IPS DF 19.7 (cell line): ENCODE measurements at regions not wholly inside any gene's neighbourhood (a gene's known extent, or its start where the extent isn't known, plus 50 kb on each side); places are given as distances from the start of the nearest gene placed in this dataset.

Experiments used
- DNase-seq: peaks from one replicate; pipeline ENCODE4 v3.0.0-alpha.2; 2013; ENCODE audit warnings: low read depth, low spot score

DNA sequence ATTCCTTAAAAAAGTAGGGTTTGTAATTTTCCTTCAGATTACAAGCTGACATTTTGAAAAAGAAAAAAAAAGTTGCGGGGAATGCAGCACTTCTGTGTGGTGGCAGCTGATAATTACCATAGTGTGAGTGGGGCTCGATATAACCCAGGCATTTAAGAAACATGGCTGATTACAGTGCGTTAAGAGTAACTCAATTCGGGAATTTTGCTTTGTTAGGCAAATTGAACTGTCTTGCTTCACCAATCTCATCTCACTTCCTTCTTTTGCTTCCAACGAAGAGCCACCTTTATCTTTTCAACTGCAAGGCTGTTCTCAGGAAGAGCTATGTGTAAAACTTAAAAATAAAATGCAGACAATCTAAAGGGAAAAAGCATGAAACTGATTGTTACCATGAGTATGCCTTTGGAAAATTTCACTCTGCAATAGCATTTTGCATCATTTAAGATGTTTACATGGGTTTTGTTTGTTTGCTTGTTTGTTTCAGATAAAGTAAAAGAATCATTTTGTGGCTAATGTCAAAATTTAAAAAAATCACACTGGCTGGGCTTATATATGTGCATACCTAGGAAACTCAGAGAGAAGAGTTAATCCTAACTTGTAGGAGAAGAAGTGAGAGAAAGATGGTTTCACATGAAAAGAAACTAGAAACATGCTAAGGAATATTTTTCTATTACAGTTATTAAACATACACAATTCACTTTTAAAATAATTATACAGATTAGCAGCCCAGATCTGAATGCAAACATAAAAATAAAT, 295.9 kb upstream of the ATP2B1 start:
- peak; percentile 20 for DNase-seq

GRCh38 chr12:90003688-90004087, 295.1 kb upstream of the ATP2B1 start:
- DNase-seq: no peak

GRCh38 chr12:90000721-90001120, 292.1 kb upstream of the ATP2B1 start:
- no peak for DNase-seq

GRCh38 chr12:89999699-90000505, 291.3 kb upstream of the ATP2B1 start:
- no peak for DNase-seq

GRCh38 chr12:89995870-89996269, 287.2 kb upstream of the ATP2B1 start:
- no peak for DNase-seq

GRCh38 chr12:89994911-89995310, 286.3 kb upstream of the ATP2B1 start:
- no peak for DNase-seq

GRCh38 chr12:89993632-89994031, 285.0 kb upstream of the ATP2B1 start:
- DNase-seq: no peak

DNA sequence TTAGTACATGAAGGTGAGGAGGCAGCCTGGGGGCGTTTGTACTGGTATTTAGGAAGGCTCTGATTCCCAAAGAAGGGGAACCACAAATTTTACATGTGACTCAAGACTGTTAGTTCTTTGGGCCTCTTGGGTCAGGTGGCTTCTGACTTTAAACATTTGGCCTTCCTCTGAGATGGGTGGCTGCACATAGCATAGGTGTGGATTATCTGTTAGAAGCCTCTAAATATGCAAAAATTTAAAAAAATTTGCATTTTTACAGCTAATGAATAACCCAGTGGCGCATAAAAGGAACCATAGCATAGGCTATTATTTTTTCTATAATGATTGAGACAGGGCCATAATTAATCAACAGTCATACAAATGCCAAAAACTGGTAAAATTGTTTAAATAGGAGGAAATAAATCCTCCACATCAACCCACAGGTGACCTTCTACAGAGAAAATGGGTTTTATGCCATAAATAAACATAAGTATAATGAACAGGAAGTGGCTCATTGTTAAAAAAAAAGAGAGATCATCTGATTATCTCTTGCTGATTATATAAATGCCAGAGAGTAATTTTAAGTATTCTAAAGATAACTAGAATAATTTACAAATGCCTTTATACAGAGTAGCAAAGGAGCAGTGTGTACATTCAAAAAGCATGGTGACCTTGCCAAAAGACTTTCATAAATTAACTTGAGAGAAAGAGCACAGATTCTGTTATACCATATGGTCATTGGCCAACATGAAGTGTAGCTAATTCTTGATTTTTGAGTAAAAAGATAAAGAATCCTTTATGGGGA, 284.2 kb upstream of the ATP2B1 start:
- no peak for DNase-seq

DNA sequence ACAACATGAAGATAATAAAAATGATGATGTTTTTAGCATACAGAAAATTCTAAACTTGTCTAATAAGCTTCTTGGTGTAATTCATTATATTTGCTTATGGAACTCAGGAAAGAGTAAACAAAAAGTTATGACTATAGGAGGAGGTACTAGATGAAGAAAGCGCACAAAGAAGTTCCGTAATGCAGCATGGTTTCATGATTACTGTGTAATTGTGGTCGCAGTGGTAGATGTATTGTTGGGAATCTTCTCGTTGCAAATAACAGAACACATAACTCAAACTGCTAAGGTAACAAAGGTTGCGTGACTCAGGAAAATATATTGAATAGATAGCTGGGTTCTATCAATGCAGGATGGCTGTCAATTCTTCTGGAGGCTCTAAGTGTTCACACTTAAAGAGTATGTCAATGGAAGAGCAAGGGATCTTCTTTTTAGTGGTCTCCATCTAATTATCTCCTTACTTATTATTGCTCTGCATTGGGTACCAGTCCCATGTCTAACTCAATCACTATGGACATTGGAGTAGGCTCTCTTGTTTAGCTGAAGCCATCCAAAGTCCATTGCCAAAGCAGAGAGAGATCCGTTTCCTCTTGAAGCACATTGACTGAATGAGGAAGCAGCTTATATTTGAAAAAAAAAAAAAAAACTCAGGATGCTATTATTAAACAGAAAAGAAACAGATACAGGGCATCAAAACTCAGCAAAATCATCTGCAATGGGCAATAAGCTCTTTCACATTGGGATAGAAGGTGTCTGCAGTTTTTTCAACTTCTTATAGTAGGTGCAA, 283.4 kb upstream of the ATP2B1 start:
- no peak for DNase-seq

DNA sequence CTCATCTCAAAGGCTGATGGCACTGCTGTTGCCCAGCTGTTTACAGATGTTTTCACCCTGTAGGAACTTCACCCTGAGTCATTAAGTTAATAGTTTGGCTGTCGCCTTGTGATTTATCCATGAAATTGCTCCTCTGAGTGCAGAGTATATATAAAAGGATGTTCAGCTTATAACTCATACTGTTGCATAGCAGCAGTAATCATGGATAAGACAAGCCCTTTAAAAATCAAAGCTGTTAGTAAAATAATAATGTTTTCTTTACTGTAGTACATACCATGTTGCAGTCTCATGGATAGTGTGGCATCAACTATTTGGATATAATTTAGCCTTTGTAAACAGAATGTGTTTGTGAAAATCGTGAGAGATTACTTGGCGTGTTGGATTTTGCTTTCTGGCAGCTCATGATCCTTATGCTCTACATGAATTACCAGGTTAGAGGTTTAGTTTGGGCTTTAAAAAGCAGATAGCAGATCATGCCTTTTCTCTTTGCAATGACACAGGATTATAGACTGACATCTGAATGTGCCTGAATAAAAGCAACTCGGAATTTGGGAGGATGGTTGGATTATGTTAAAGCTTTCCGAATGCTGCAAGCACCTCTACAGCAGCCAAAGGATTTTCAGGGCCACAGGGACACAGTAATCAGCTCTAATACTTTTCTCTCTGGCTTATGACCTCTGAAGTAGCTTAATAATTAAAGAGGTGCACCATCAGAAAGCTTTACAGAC, 279.7 kb upstream of the ATP2B1 start:
- no peak for DNase-seq

DNA sequence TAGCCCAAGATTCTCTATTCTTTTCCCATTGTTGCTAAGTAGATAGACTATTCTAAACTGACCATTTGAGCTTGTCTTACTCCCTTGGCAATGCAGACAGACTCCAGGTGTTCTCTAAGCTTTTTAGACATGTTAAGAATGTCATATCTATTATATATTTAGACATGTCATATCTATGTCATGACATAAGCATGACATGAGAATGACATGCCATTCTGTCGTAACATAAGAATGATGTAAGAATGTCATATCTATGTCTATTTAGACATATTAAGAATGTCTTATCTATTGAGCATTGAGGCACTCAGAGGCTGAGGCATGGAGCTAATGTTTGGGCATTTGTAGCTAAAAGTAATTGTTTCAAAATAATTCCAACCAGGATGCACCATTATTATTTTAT, 277.3 kb upstream of the ATP2B1 start:
- no peak for DNase-seq

DNA sequence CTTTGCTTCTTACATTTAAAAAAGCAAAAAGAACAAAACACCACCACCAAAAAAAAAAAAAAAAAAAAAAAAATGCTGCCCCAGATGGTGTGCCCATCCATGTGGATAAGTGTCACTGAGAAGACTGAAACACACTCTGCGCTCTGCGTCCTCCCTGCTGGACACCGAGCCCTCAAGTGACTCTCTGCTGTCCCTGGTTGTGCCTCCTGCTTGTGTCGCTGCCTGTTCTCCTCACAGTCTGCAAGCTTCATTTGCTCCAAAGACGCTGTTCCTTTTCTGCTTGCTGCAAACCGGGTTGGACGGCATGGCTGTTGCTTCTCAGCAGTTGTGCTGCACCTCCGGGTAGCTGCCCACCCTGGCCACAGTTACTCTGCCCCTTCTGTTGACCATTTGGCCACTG, 276.2 kb upstream of the ATP2B1 start:
- no peak for DNase-seq

GRCh38 chr12:89983622-89984021, 275.0 kb upstream of the ATP2B1 start:
- DNase-seq: no peak

DNA sequence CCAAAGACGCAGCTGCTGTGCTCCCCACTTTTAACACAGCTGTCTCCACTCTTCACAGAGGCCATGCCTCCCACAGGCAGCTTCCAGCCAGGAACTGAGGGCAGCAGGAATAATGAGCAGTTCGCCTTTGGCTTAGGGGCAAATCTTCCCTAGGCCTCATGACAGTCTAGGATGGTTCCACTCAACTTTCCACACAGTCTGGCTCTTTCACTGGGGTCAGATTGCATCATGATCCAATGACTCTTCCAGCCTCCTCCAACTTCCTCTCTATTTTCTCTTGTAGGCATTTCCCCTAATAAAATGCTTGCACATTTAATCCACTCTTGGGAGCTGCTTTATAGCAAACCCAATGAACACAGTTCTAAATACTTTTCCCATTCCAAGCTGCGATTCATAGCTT, 271.6 kb upstream of the ATP2B1 start:
- no peak for DNase-seq

DNA sequence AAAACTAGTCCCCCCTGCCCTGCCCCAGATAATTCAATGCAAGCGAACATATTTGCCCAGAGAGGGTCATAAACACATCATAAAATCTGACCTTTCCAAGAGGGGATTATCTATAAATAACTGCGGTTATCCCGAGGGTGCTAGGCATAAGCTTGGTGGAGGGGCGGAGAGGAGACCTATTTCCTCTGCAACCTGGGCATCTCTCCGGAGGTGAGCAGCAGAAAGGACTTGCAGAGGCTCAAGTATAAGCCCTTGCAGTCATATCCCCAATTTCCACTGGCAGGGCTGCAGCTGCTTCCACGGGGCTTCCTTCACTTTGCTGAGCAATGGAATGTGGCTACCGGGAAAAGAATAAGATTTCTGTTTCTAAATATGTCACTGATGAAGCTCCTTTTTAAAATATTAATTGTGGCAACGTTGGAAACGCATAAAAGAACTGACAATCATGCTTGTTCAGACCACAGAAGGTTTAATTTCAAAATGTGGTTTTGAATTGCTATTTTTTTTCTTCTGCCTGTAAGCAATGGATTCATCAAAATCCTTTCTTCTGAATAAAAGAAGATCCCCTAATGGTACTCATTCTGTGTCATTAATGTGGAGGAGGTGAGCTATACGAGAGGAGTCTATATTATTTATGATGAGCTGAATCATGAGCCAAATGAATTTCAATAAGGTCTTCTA, 268.9 kb upstream of the ATP2B1 start:
- DNase-seq: no peak

DNA sequence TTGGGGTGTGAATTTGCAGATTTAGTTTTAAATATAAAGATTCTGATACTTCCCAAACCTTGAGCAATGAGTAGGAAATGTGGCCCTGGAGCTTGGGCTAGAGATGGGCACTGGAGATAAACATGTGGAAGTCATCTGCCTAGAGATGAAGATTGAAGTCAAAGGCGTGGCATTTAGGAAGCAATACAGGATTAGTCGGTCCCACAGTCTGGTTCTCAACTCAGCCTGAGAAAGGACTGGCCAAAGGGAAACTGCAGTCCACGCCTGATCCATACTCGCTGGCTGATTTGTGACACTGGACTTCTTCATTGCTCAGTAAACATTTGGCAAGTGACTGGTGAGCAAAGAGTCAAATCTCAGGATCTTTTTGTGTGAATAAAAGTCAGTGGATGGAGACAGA, 268.2 kb upstream of the ATP2B1 start:
- DNase-seq: no peak

DNA sequence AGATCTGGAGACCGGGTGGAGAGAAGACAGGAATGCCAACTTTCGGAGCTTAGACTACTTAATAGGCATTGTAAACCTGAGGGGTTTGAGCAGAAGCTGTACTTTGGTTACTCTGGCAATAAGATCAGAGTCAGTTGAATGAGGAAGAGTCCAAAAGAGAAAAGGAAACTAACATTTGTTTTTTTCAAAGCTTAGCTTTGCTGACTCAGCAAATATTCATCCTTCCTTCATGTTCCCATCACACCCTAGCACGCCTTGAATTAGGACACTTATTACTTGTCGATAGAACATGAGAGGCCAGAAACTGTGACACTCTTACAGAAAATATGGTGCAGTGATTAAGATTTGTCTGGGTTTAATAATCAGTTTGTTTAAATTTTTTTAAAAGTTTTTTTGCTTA, 266.9 kb upstream of the ATP2B1 start:
- no peak for DNase-seq

DNA sequence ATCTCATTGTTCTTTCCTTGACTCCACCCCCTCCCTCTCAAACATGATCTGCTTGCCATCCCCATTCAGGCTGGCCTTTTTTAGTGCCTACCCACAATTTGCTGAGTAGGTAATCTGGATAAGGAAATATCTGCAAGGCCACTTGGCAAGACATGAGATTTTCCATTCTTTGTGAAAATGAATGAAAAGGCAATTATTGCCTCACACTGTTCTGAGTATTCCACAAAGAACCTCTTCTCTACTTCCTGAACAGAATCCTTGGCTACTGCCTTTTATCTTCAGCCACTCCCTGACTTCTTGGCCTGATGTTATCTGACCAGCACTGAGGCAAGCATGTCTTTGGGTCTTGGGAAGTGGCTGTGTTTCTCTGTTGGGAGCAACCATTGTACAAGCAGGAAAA, 263.2 kb upstream of the ATP2B1 start:
- no peak for DNase-seq

GRCh38 chr12:89970722-89971121, 262.1 kb upstream of the ATP2B1 start:
- DNase-seq: no peak

GRCh38 chr12:89969093-89969492, 260.5 kb upstream of the ATP2B1 start:
- DNase-seq: no peak
